ENCODE measurements at regions not wholly inside any gene's neighbourhood (a gene's known extent, or its start where the extent isn't known, plus 50 kb on each side); places are given as distances from the start of the nearest gene placed in this dataset.

DNA sequence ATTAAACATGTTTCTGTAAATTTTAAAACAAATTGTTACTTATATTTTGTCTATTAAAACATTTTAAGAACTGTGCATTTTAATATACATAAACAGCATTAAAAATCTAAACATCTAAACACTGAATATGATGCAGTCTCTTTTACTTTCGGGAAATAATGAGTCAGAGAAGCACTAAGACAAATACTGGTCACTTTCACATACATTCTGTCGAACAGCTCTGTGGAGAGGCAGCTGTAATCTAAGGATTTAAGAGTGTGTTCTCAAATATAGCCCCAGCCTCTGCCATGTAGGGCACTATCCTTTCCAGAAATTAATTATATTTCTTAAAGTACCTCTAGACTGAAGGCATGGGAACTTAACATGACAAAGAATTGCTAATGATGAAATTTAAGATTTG is 89.6 kb upstream of the PTGFR start:
- no peaks in the 10 kb centered on the region for H3K36me3 Mint-ChIP-seq (ENCODE audit: low read depth)
- H3K27me3 Mint-ChIP-seq = peaks cover 3% of the 10 kb centered on the region
- H3K27ac Mint-ChIP-seq = no peak overlapping the region
- H3K4me3 Mint-ChIP-seq = no peak overlapping the region
- intact Hi-C loops (cut with micrococcal nuclease) = no loop called here
- no peaks in the 10 kb centered on the region for H3K4me1 Mint-ChIP-seq (ENCODE audit: low read depth)
- H3K9me3 Mint-ChIP-seq = no peaks in the 10 kb centered on the region
- CTCF ChIA-PET = no interaction called here
- TF ChIP-seq, protein P1, sequence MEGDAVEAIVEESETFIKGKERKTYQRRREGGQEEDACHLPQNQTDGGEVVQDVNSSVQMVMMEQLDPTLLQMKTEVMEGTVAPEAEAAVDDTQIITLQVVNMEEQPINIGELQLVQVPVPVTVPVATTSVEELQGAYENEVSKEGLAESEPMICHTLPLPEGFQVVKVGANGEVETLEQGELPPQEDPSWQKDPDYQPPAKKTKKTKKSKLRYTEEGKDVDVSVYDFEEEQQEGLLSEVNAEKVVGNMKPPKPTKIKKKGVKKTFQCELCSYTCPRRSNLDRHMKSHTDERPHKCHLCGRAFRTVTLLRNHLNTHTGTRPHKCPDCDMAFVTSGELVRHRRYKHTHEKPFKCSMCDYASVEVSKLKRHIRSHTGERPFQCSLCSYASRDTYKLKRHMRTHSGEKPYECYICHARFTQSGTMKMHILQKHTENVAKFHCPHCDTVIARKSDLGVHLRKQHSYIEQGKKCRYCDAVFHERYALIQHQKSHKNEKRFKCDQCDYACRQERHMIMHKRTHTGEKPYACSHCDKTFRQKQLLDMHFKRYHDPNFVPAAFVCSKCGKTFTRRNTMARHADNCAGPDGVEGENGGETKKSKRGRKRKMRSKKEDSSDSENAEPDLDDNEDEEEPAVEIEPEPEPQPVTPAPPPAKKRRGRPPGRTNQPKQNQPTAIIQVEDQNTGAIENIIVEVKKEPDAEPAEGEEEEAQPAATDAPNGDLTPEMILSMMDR (IDR thresholded peaks at IDR 0.05) = no peak
- POLR2A ChIA-PET = no interaction called here
- ATAC-seq = no peak
- DNase-seq = no peak

DNA sequence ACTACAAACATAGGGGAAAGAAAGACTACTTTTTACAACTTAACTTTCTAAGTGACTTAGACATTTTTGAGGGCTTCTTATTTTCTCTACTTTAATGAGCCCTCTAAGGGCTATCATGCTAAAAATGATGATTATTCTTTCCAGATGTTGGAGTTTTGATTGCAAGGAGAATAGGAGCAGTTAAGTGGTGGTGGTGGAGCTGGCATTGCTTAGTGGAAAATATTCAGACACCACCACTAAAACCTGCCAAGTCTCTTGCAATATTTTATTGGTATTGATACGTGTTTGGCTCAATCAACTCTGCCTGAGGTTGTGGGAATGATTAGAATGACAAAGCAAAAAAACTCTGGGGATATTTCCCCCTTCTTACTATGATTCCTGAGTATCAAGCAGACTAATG is 82.6 kb upstream of the PTGFR start:
- H3K27me3 Mint-ChIP-seq = no peaks in the 10 kb centered on the region
- intact Hi-C loops (cut with micrococcal nuclease) = no loop called here
- H3K9me3 Mint-ChIP-seq = peaks cover 2% of the 10 kb centered on the region
- TF ChIP-seq, protein P1 (IDR thresholded peaks at IDR 0.05) = no peak
- H3K36me3 Mint-ChIP-seq (ENCODE audit: low read depth) = no peaks in the 10 kb centered on the region
- CTCF ChIA-PET = no interaction called here
- H3K27ac Mint-ChIP-seq = no peak overlapping the region
- H3K4me3 Mint-ChIP-seq = no peak overlapping the region
- DNase-seq = no peak
- no peaks in the 10 kb centered on the region for H3K4me1 Mint-ChIP-seq (ENCODE audit: low read depth)
- no peak for ATAC-seq
- POLR2A ChIA-PET = no interaction called here

DNA sequence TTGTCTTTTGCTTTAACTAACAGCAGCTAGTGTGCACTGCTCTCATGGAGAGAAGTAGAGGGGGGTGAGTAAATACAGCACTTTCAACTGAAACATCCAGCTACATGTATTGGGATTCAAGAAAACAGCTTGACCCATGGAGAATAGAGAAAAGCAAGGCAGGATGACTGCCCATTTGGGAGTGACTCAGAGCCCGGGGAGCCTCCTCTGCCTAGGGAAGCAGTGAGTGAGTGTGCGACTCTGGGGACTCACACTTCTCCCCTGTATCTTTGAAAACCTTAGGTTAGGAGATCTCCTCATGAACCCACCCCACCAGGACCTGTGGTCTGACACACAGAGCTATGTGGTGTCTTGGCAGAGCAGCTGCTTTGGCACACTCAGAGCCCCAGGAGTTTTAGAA is 82.0 kb upstream of the PTGFR start:
- H3K4me3 Mint-ChIP-seq = no peak overlapping the region

DNA sequence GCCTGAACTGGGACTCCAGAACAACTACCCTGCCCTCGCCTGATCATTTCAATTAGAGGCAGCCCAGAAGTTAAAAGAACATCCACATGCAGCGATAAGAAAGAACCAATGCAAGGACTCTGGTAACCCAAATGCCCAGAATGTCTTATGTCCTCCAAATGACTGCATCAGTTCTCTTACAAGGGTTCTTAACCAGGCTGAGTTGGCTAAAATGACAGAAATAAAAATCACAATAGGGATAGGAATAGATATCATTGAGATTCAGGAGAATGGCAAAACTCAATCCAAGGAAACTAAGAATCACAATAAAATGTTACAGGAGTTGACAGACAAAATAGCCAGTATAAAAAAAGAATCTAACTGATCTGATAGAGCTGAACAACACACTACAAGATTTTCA is 80.1 kb upstream of the PTGFR start:
- TF ChIP-seq, protein P1 (IDR thresholded peaks at IDR 0.05) = no peak
- H3K36me3 Mint-ChIP-seq (ENCODE audit: low read depth) = no peaks in the 10 kb centered on the region
- CTCF ChIA-PET = no interaction called here
- POLR2A ChIA-PET = no interaction called here
- ATAC-seq = no peak
- H3K9me3 Mint-ChIP-seq = peaks cover 2% of the 10 kb centered on the region
- H3K27me3 Mint-ChIP-seq = no peaks in the 10 kb centered on the region
- no peak overlapping the region for H3K4me3 Mint-ChIP-seq
- H3K27ac Mint-ChIP-seq = no peak overlapping the region
- DNase-seq = no peak
- intact Hi-C loops (cut with micrococcal nuclease) = no loop called here
- no peaks in the 10 kb centered on the region for H3K4me1 Mint-ChIP-seq (ENCODE audit: low read depth)

More for the DNA sequence above, 82.0 kb upstream of the PTGFR start:
- Mint-ChIP-seq H3K27ac (no peak overlapping the region), H3K36me3 (ENCODE audit: low read depth) (no peaks in the 10 kb centered on the region), H3K4me1 (ENCODE audit: low read depth) (no peaks in the 10 kb centered on the region), H3K9me3 (peaks cover 2% of the 10 kb centered on the region), H3K27me3 (no peaks in the 10 kb centered on the region)
- ChIA-PET POLR2A (no interaction called here), CTCF (no interaction called here)
- TF ChIP-seq, protein P1 (IDR thresholded peaks at IDR 0.05) = no peak
- intact Hi-C loops (cut with micrococcal nuclease) = no loop called here
- ATAC-seq (no peak), DNase-seq (no peak)

DNA sequence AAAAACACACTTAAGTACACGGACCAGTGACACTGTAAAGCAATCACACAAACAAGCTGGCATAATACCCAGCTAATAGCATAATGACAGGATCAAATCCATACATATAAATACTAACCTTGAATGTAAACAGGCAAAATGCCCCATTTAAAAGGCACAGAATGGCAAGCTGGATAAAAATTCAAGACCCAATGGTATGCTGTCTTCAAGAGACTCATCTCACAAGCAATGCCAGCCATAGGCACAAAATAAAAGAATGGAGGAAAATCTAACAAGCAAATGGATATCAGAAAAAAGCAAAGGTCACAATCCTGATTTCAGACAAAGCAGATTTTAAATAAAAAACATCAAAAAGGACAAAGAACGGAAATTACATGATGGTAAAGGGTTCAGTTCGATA is 79.1 kb upstream of the PTGFR start:
- CTCF ChIA-PET = no interaction called here
- DNase-seq (no peak), ATAC-seq (no peak)
- intact Hi-C loops (cut with micrococcal nuclease) = no loop called here
- TF ChIP-seq, protein P1 (IDR thresholded peaks at IDR 0.05) = no peak
- no peaks in the 10 kb centered on the region for H3K27me3 Mint-ChIP-seq
- H3K36me3 Mint-ChIP-seq (ENCODE audit: low read depth) = no peaks in the 10 kb centered on the region
- no peak overlapping the region for H3K4me3 Mint-ChIP-seq
- POLR2A ChIA-PET = no interaction called here
- H3K27ac Mint-ChIP-seq = no peak overlapping the region
- H3K4me1 Mint-ChIP-seq (ENCODE audit: low read depth) = no peaks in the 10 kb centered on the region
- H3K9me3 Mint-ChIP-seq = peaks cover 2% of the 10 kb centered on the region

Measured in activated CD8-positive, alpha-beta T cell treated with anti-CD3 and anti-CD28 coated beads for 36 hours (primary cell).